ENCODE measurements at regions not wholly inside any gene's neighbourhood (a gene's known extent, or its start where the extent isn't known, plus 50 kb on each side); places are given as distances from the start of the nearest gene placed in this dataset.
"Not testable (repeated sequence)": the region's sequence is repeated elsewhere in the genome, so short reads cannot be mapped to it uniquely, and the experiment has no call there.

DNA sequence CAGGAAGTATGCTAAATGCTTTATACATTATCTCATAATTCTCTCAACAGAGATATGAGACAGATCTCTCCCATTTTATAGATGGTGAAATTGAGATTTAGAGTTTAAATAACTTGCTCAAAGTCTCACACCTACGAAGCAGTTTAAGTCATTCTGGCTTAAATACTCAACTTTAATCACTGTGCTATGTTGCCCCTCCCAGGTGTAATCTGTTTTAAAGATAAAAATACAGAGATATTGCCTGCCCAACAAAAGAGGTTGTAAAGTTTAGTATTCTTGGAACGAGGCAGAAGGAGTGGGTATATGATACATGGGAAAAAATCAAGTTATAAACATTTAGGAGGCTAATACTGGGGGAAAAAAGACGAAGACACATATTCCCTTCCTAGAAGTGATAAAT is 156.8 kb upstream of the LRIG3 start:
- H3K4me1 Mint-ChIP-seq: no peaks in the 10 kb centered on the region
- peaks cover 3% of the 10 kb centered on the region for H3K9me3 Mint-ChIP-seq
- H3K4me3 Mint-ChIP-seq: no peak overlapping the region
- peaks cover 2% of the 10 kb centered on the region for H3K27me3 Mint-ChIP-seq
- no peak overlapping the region for H3K27ac Mint-ChIP-seq
- no peak for ATAC-seq (replicated peaks)
- H3K36me3 Mint-ChIP-seq (ENCODE audit: low read depth): no peaks in the 10 kb centered on the region

DNA sequence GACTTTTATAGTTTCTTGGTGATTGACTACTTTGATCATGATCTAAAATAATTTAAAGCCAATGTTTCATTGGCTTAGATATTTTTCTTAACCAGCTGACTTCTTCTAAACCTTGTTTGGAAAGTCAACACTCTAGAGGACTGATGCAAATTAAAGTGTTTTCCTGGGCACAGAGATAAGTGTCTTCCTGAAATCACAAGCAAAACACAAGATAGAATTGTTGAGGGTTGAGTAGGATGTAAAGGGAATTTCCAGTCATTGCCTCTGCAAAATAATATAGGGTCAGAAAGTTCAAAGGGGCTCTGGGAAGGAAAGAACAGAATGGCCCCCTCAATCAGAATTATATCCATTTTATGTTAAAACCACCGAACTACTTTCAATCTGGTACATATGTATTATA is 156.3 kb upstream of the LRIG3 start:
- Mint-ChIP-seq H3K36me3 (ENCODE audit: low read depth) (no peaks in the 10 kb centered on the region), H3K4me3 (no peak overlapping the region), H3K9me3 (peaks cover 3% of the 10 kb centered on the region), H3K27me3 (peaks cover 2% of the 10 kb centered on the region), H3K4me1 (no peaks in the 10 kb centered on the region), H3K27ac (no peak overlapping the region)
- no peak for ATAC-seq (replicated peaks)

DNA sequence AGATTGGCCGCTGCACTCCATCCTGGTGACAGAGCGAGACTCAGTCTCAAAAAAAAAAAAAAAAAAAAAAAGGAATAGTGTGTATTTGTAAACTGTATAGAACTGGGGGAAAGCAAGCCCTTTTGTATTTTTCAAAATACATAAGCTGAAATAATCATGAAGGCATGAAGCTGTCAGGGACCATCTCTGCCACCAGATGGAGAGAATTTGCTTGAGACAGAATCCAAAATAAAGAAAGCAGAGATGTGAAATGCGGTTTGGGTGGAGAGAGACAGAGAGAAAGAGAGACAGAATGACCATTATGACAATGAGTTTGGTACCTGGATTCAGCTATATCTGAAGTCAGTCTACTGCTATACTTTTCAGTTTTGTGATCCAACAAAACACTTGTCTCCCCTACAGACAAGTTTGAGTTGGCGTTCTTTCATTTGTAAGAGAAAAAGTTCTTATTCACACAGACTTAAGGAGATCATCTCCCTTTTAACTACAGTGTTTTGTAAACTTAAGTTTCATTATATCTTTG is 155.7 kb upstream of the LRIG3 start:
- Mint-ChIP-seq H3K36me3 (ENCODE audit: low read depth) (no peaks in the 10 kb centered on the region), H3K27me3 (peaks cover 2% of the 10 kb centered on the region), H3K4me3 (no peak overlapping the region), H3K27ac (no peak overlapping the region), H3K9me3 (peaks cover 3% of the 10 kb centered on the region), H3K4me1 (no peaks in the 10 kb centered on the region)
- ATAC-seq (replicated peaks): no peak

DNA sequence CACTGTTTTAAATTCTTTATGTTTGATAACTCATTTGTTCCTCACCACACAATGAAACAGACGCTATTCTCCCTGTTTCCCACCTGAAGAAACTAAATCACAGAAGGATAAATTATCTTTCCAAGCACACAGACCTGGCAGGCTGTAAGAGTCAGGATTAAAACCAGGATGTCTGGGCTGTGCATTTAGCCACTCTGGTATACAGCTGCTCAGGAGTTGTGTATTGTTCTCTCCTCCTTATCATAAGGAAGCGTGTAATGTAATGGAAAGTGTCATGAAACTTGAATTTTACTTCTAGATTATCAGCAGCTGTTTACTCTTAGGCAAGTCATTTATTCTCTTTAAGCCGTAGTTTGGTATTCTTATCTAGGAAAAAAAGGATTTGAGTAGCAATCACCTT is 154.8 kb upstream of the LRIG3 start:
- no peak overlapping the region for H3K4me3 Mint-ChIP-seq
- peaks cover 2% of the 10 kb centered on the region for H3K27me3 Mint-ChIP-seq
- H3K9me3 Mint-ChIP-seq: peaks cover 3% of the 10 kb centered on the region
- no peaks in the 10 kb centered on the region for H3K4me1 Mint-ChIP-seq
- no peak for ATAC-seq (replicated peaks)
- H3K27ac Mint-ChIP-seq: no peak overlapping the region
- H3K36me3 Mint-ChIP-seq (ENCODE audit: low read depth): no peaks in the 10 kb centered on the region

DNA sequence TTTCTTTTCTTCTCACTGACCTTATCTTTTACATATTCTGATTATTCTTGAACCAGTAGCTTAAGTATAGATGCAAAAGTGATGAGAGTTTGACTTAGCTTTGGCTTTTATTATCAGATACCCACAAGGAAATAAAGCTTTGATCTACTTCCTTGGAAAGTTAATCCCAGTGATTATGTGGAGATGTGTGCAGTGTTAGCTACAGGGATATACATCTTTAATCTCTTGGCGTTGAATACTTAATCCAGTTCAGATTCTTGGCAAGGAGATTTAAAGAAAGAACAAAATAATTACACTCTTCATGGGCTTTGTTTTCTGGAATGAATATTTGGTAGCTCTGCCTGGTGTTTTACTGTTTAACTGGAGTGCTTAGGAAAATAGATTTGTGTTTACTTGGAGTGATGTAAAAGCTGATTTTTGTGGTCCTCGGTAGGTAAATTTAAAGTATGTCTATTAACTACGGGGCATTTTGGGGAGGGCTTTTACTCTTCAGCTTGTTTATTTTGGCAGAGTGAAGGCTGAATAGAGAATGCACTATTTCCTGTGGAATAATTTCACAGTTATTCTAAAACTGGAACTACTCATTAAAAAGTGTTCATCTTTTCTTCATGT is 150.1 kb upstream of the LRIG3 start:
- H3K4me3 Mint-ChIP-seq: no peak overlapping the region
- no peak for ATAC-seq (replicated peaks)
- no peaks in the 10 kb centered on the region for H3K36me3 Mint-ChIP-seq (ENCODE audit: low read depth)
- H3K9me3 Mint-ChIP-seq: peaks cover 6% of the 10 kb centered on the region
- no peaks in the 10 kb centered on the region for H3K4me1 Mint-ChIP-seq
- H3K27me3 Mint-ChIP-seq: peaks cover 7% of the 10 kb centered on the region
- no peak overlapping the region for H3K27ac Mint-ChIP-seq

DNA sequence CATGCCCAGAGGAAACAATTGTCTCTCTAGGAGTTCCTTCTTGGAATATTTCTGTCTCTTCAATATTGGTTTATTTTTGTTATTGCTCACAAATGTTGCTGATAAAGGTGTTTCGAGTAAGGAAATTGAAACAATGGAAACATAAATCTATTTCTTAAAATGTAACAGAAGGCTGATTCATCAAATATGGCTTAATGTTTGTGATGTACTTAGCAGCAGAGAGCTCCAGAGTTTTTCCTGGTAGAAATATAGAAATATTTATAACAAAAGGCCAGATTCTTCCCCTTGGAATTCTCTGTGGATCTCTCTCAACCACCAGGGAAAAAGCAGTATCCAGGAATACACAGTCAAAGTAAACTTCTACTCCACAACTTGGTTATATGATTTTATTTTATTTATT is 149.2 kb upstream of the LRIG3 start:
- no peak overlapping the region for H3K4me3 Mint-ChIP-seq
- no peaks in the 10 kb centered on the region for H3K4me1 Mint-ChIP-seq
- no peak for ATAC-seq (replicated peaks)
- no peak overlapping the region for H3K27ac Mint-ChIP-seq
- peaks cover 5% of the 10 kb centered on the region for H3K27me3 Mint-ChIP-seq
- peaks cover 5% of the 10 kb centered on the region for H3K9me3 Mint-ChIP-seq
- H3K36me3 Mint-ChIP-seq (ENCODE audit: low read depth): no peaks in the 10 kb centered on the region

DNA sequence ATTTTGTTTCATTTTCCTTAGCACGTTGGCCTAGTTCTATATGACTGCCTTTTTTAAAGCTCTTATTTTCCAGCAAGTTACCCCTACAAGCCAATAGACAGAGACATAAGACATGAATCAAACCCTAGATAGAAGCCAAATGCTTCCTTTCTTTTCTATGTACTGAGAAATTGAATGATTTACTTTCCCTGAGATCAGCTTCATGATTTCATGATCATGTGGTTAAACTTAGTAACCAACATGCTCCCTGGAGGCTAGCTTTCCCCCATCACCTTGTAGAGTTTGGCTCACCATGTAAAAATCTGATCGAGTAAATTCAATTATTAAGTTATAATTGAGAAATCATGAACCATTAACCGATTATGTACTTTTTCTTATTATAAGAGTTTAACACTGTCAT is 148.1 kb upstream of the LRIG3 start:
- no peak for ATAC-seq (replicated peaks)
- H3K9me3 Mint-ChIP-seq: peaks cover 3% of the 10 kb centered on the region

DNA sequence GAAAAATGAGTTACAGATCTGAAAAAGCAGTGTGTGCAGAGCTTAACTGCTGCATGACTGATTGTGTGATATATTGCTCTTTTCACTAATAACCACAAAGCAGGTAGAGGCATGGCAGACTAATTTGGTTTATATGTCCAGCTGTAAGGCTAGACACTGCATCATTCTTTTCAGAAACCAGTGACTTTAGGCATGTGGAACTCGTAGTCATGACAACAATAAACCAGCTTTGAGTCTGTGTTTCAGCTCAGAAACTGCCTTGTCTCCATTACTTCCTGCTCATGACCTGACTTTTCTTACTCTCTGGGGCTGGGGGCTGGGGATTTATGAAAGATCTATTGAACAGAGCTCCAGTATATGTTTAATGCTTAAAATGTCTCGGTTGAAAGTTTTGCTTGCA is 146.8 kb upstream of the LRIG3 start:
- ATAC-seq (replicated peaks): no peak
- Mint-ChIP-seq H3K9me3 (peaks cover 3% of the 10 kb centered on the region), H3K4me3 (no peak overlapping the region), H3K27me3 (peaks cover 5% of the 10 kb centered on the region), H3K36me3 (ENCODE audit: low read depth) (no peaks in the 10 kb centered on the region), H3K4me1 (no peaks in the 10 kb centered on the region), H3K27ac (no peak overlapping the region)

More for the DNA sequence above, 148.1 kb upstream of the LRIG3 start:
- Mint-ChIP-seq H3K36me3 (ENCODE audit: low read depth) (no peaks in the 10 kb centered on the region), H3K27ac (no peak overlapping the region), H3K4me1 (no peaks in the 10 kb centered on the region), H3K27me3 (peaks cover 5% of the 10 kb centered on the region), H3K4me3 (no peak overlapping the region)

DNA sequence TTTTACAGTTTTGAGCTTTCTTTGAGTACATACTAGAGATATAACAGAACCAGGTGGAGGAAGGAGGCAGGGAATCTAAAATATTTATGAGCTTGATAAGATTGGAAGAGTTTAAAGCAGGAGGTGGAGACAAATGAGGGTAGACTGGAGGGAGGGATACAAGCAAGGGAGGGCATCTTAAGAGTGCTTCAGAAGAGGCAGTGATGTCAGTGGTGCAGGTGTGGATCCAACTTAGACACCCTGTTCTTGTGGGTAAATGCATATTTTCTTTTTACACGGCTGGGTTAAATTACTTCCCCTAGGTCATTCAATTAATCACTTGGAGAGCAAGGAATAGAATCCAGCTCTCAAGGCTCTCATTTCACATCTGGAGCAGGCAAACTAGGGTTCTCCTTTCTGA is 146.1 kb upstream of the LRIG3 start:
- no peaks in the 10 kb centered on the region for H3K36me3 Mint-ChIP-seq (ENCODE audit: low read depth)
- no peaks in the 10 kb centered on the region for H3K4me1 Mint-ChIP-seq
- no peak overlapping the region for H3K4me3 Mint-ChIP-seq
- H3K27ac Mint-ChIP-seq: no peak overlapping the region
- no peak for ATAC-seq (replicated peaks)
- H3K9me3 Mint-ChIP-seq: peaks cover 3% of the 10 kb centered on the region
- H3K27me3 Mint-ChIP-seq: peaks cover 5% of the 10 kb centered on the region

DNA sequence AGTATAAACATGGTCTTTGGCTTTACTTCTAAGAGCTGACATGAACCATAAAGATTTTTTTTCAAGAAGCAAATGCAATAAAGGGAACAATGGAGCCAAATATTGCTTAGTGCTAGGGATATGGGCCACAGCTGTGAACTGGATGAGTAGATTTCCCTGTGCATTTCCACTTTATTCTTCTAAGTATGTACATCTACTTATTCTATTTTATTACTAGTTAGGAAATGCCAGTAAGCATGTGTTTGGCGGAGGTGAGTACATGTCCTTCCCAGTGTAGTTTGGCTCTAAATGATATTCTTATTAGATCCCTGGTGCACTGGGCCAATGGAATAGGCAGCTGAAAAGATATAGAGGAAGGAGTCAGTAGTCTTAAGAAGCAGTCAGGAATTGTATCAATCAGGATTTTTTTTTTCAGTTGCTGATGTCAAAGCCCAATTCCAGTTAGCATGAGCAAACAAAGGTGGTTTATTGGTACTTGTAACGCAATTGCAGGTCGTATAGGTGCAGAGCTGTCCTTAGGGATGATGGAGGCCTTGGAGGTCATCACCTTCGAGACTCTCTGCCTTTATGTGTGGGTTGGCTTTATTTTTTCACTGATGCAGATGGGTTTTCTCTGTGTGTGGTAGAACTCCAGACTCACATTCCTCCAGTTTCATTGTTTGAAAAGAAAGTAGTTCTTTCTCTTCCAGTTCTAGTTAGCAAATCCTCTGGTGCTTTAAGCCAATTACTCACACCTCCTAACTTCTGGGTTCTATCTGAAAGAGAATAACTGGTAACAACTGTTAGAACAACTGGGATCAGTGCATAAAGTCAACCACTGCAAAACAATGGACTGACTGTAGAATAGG is 139.0 kb upstream of the LRIG3 start:
- no peaks in the 10 kb centered on the region for H3K4me1 Mint-ChIP-seq
- H3K36me3 Mint-ChIP-seq (ENCODE audit: low read depth): no peaks in the 10 kb centered on the region
- ATAC-seq (replicated peaks): no peak
- no peaks in the 10 kb centered on the region for H3K9me3 Mint-ChIP-seq
- no peak overlapping the region for H3K27ac Mint-ChIP-seq
- no peak overlapping the region for H3K4me3 Mint-ChIP-seq
- H3K27me3 Mint-ChIP-seq: no peaks in the 10 kb centered on the region

DNA sequence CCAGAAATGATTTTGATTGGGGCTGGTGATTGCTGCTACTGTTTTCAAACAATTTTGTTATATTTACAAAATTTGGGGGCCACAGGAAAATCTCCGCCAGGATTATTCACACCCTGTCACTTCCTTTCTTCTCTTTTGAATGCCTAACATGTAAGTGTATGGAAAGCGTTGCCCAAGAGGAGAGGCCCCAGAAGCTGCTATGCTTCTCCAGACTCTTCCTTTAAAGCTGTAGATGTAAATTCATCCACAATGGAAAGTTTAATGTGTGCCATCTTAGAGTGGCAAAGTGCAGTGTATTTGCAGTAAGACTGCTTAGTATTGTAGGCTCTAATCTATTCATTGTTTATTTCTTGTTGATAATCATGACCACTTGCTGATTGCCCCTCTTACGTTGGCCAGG is 136.7 kb upstream of the LRIG3 start:
- Mint-ChIP-seq H3K27ac (no peak overlapping the region), H3K4me3 (no peak overlapping the region), H3K27me3 (no peaks in the 10 kb centered on the region), H3K36me3 (ENCODE audit: low read depth) (no peaks in the 10 kb centered on the region), H3K4me1 (no peaks in the 10 kb centered on the region), H3K9me3 (no peaks in the 10 kb centered on the region)
- no peak for ATAC-seq (replicated peaks)

DNA sequence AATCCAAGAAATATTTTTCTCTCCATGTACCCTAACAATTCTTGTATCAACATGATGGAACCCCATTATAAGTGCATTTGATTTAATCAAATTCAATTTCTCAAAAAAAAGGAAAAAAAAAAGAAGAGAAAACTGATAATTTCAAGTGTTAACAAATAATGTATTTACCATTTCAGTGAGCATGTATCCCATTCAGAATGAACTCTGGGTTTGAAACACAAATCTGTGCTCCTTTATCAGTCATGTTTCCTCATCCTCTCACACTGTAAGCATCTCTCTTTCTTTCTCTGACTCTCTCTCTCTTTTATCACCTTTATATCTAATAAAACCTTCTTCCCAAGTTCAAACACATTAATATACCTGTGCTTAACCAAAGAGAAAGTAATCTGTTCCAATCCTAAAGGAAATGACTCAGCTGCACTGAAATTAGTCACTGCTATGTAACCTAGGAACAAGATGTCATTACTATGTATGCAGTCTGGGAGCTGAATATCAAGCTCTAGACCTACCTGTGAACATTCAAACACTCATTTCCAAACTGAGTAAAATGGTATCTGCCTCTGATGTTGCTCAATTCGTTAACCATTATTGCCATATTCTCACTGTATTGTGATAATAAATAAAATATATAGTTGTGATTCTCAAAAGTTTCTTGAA is 135.0 kb upstream of the LRIG3 start:
- no peaks in the 10 kb centered on the region for H3K4me1 Mint-ChIP-seq

DNA sequence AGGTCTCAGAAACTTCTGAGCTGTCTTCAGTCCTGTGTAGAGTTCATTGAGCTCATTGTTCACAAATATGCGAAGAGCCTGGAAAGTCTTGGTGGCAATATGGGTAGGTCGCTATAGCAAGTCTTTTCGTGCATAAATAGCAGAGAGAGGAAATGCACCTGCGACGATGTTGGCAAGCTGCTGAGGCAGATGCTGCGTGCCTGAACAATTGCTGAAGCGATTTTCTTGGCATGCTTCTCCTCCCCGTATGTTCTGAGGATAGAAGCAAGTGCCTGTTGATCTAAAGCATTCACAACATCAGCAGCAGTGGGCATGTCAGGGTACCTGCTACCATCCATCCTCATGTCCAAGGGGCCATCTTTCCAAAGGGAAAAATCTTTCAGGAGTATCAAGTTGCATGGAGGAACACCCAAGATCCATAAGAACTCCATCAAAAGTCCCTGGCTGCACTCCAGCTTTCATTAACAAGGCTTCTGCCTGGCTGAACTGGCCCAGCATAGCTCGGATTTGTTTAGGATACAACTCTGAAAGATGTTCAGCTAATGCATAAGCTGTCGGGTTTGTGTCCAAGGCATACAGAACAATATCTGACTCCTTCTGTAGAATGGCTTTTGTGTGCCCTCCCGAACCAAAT is 133.1 kb upstream of the LRIG3 start:
- H3K4me1 Mint-ChIP-seq; H3K27me3 Mint-ChIP-seq; ATAC-seq (replicated peaks); H3K27ac Mint-ChIP-seq; H3K4me3 Mint-ChIP-seq; H3K9me3 Mint-ChIP-seq; H3K36me3 Mint-ChIP-seq (ENCODE audit: low read depth): not testable (repeated sequence)

More for the DNA sequence above, 135.0 kb upstream of the LRIG3 start:
- no peaks in the 10 kb centered on the region for H3K9me3 Mint-ChIP-seq
- H3K27me3 Mint-ChIP-seq: peaks cover 3% of the 10 kb centered on the region
- no peak overlapping the region for H3K27ac Mint-ChIP-seq
- no peak overlapping the region for H3K4me3 Mint-ChIP-seq
- peak; percentile 79 for ATAC-seq (replicated peaks)
- H3K36me3 Mint-ChIP-seq (ENCODE audit: low read depth): no peaks in the 10 kb centered on the region

DNA sequence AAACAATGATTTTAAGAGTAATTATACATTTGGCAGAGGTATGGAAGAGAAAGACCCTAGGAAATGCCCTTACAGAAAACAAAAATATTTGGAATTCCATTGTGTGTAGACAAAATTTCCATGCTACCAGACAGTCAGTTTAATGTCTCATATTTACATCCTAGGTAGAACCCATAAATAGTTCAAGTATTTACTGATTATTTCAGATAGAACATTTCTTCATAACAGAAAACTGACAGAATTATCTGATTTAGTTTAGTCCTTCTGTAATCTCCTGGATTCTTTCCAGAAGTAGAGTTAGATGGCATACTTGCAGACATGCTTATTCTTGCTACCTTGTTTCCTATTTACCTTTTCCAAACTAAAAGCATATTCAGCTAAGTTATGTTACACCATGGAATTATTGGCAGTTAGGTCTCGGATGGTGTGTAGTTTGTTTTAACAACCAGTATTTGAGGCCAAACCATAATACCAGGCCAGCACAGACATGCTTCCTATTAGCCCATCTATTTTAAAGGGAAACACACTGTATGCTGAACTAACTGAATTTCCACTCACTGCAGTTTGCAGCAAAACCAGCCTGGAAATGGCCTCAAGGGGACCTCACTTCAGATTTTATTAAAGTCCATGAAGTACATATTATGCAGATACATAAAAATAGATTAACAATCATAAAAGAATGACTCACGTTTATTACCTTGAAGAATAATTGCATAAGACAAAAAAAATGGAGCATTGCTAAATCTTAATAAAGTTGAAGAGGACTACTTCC is 126.6 kb upstream of the LRIG3 start:
- no peaks in the 10 kb centered on the region for H3K36me3 Mint-ChIP-seq (ENCODE audit: low read depth)
- H3K27me3 Mint-ChIP-seq: peaks cover 3% of the 10 kb centered on the region
- H3K27ac Mint-ChIP-seq: no peak overlapping the region
- no peak for ATAC-seq (replicated peaks)
- H3K9me3 Mint-ChIP-seq: no peaks in the 10 kb centered on the region
- H3K4me1 Mint-ChIP-seq: no peaks in the 10 kb centered on the region
- no peak overlapping the region for H3K4me3 Mint-ChIP-seq

All from activated T-helper 17 cell treated with anti-CD3 and anti-CD28 coated beads, Interleukin-2, amount 50 U/mL, for 72 hours (primary cell).